ENCODE measurements at regions not wholly inside any gene's neighbourhood (a gene's known extent, or its start where the extent isn't known, plus 50 kb on each side); places are given as distances from the start of the nearest gene placed in this dataset.

- TF ChIP-seq CTCF (conservative IDR thresholded peaks at IDR 0.05) (no peak), EZH2 (IDR thresholded peaks at IDR 0.05; ENCODE audit: low read depth) (no peak)
Measured at GRCh38 chr2:199160081-199160480, 297.7 kb downstream of the SATB2 start.

Data from PC-9 (cell line).